GM23338 (cell line): ENCODE measurements at regions not wholly inside any gene's neighbourhood (a gene's known extent, or its start where the extent isn't known, plus 50 kb on each side); places are given as distances from the start of the nearest gene placed in this dataset.

Experiments
- ATAC-seq: fragments of 200-7000 bp; cut with Tn5 transposase; 3 replicates; pipeline ENCODE4 v1.9.1; 2020
- DNase-seq: peaks from one replicate; pipeline ENCODE4 v3.0.0-alpha.2; 2015; ENCODE audit warnings: low spot score
- H2AFZ ChIP-seq: fragments of 200-600 bp; sonication (generic); 2 replicates; pipeline ENCODE4 v1.8.0; 2016; ENCODE audit warnings: antibody characterized with exemption, mild to moderate bottlenecking, moderate library complexity
- H3F3A ChIP-seq: fragments of 200-600 bp; sonication (generic); replicated peaks from 2 replicates; pipeline ENCODE4 v1.8.0; 2017; ENCODE audit warnings: antibody characterized with exemption, mixed run types, low read depth
- H3K27ac ChIP-seq: fragments of 200-600 bp; sonication (generic); 2 replicates; pipeline ENCODE4 v1.6.1; 2016; ENCODE audit warnings: low read depth
- H3K27me3 ChIP-seq: fragments of 200-600 bp; sonication (generic); 2 replicates; pipeline ENCODE4 v1.8.0; 2016; ENCODE audit warnings: mild to moderate bottlenecking, mixed run types, moderate library complexity; ENCODE audit not compliant: insufficient read depth
- H3K36me3 ChIP-seq: fragments of 200-600 bp; sonication (generic); 2 replicates; pipeline ENCODE4 v1.8.0; 2016; ENCODE audit warnings: mild to moderate bottlenecking; ENCODE audit not compliant: insufficient read depth
- H3K4me1 ChIP-seq: fragments of 200-600 bp; sonication (generic); 2 replicates; pipeline ENCODE4 v1.8.0; 2016; ENCODE audit warnings: mild to moderate bottlenecking, moderate library complexity; ENCODE audit not compliant: insufficient read depth
- H3K4me2 ChIP-seq: fragments of 200-600 bp; sonication (generic); 2 replicates; pipeline ENCODE4 v1.7.1; 2017; ENCODE audit warnings: mixed run types
- H3K4me3 ChIP-seq: fragments of 200-600 bp; sonication (generic); 2 replicates; pipeline ENCODE4 v1.6.1; 2016; ENCODE audit warnings: mixed run types
- H3K79me2 ChIP-seq: fragments of 200-600 bp; sonication (generic); replicated peaks from 2 replicates; pipeline ENCODE4 v1.8.0; 2017; ENCODE audit warnings: mild to moderate bottlenecking; ENCODE audit not compliant: insufficient read depth
- H3K9me2 ChIP-seq: fragments of 200-600 bp; sonication (generic); 2 replicates; pipeline ENCODE4 v1.8.0; 2017; ENCODE audit not compliant: insufficient read depth
- H4K20me1 ChIP-seq: fragments of 200-600 bp; sonication (generic); replicated peaks from 2 replicates; pipeline ENCODE4 v1.8.0; 2017; ENCODE audit warnings: mild to moderate bottlenecking; ENCODE audit not compliant: insufficient read depth
- H3K27ac Mint-ChIP-seq: 2 replicates; pipeline ENCODE4 v1.8.0; 2020; ENCODE audit warnings: inconsistent platforms, mild to moderate bottlenecking, moderate library complexity, mixed read lengths
- H3K27me3 Mint-ChIP-seq: 3 replicates; pipeline ENCODE4 v1.8.0; 2022; ENCODE audit warnings: low read depth, mild to moderate bottlenecking, moderate library complexity, mixed read lengths, inconsistent platforms; ENCODE audit not compliant: insufficient read depth, poor library complexity
- H3K36me3 Mint-ChIP-seq: 3 replicates; pipeline ENCODE4 v1.8.0; 2021; ENCODE audit warnings: low read depth, mild to moderate bottlenecking, inconsistent platforms, moderate library complexity, mixed read lengths
- H3K4me1 Mint-ChIP-seq: 3 replicates; pipeline ENCODE4 v1.8.0; 2020; ENCODE audit warnings: mild to moderate bottlenecking, inconsistent platforms, mixed read lengths
- H3K4me3 Mint-ChIP-seq: 3 replicates; pipeline ENCODE4 v1.8.0; 2021; ENCODE audit warnings: moderate library complexity, mild to moderate bottlenecking, inconsistent platforms, mixed read lengths
- H3K9me3 Mint-ChIP-seq: 3 replicates; pipeline ENCODE4 v1.8.0; 2020; ENCODE audit warnings: moderate library complexity, mild to moderate bottlenecking, inconsistent platforms, mixed read lengths
- NANOG ChIP-seq: IDR thresholded peaks from 2 replicates; pipeline ENCODE4 v1.6.1; 2016; ENCODE audit warnings: antibody characterized with exemption, borderline replicate concordance
- STAT1 ChIP-seq: IDR thresholded peaks from one replicate; pipeline ENCODE4 v1.6.1; 2016; ENCODE audit warnings: antibody characterized with exemption; ENCODE audit not compliant: unreplicated experiment
- ZNF114 ChIP-seq: fragments of 250-450 bp; sonication (Bioruptor Pico); IDR thresholded peaks from 2 replicates; pipeline ENCODE4 v1.5.0; 2020; ENCODE audit warnings: mild to moderate bottlenecking, moderate library complexity
- ZNF462 ChIP-seq: fragments of 250-450 bp; sonication (Bioruptor Pico); IDR thresholded peaks from 2 replicates; pipeline ENCODE4 v1.5.0; 2020; ENCODE audit warnings: mild to moderate bottlenecking, moderate library complexity

GRCh38 chr18:78128004-78128403 lies 851.6 kb upstream of the SALL3 start:
- Mint-ChIP-seq H3K4me3 (no peak overlapping the region), H3K9me3 (peaks cover 98% of the 10 kb centered on the region), H3K36me3 (peaks cover 66% of the 10 kb centered on the region), H3K27ac (no peak overlapping the region), H3K27me3 (peaks cover 14% of the 10 kb centered on the region), H3K4me1 (no peaks in the 10 kb centered on the region)
- H4K20me1 ChIP-seq: no peaks in the 10 kb centered on the region
- H3K9me2 ChIP-seq: no peaks in the 10 kb centered on the region
- DNase-seq (no peak), ATAC-seq (no peak)
- H3K36me3 ChIP-seq: peaks cover 4% of the 10 kb centered on the region; the same call in 1 of the 2 replicates
- no peaks in the 10 kb centered on the region for H3K4me1 ChIP-seq
- H3F3A ChIP-seq: peaks cover 7% of the 10 kb centered on the region; the same call in 1 of the 2 replicates
- no peak overlapping the region for H2AFZ ChIP-seq
- H3K4me3 ChIP-seq: no peak overlapping the region
- H3K4me2 ChIP-seq: no peak overlapping the region
- no peaks in the 10 kb centered on the region for H3K79me2 ChIP-seq
- H3K27me3 ChIP-seq: no peaks in the 10 kb centered on the region
- no peak overlapping the region for H3K27ac ChIP-seq
- no peak for TF ChIP-seq ZNF114 (CRISPR knock-in tag)
- no peak for TF ChIP-seq NANOG

- DNase-seq (no peak), ATAC-seq (no peak)
- Histone ChIP-seq H2AFZ (no peak overlapping the region), H3K9me2 (no peaks in the 10 kb centered on the region), H3K27ac (no peak overlapping the region), H3K4me1 (no peaks in the 10 kb centered on the region), H3K27me3 (no peaks in the 10 kb centered on the region), H4K20me1 (no peaks in the 10 kb centered on the region), H3K4me3 (no peak overlapping the region), H3K4me2 (no peak overlapping the region), H3F3A (peaks cover 7% of the 10 kb centered on the region; the same call in 1 of the 2 replicates), H3K36me3 (no peaks in the 10 kb centered on the region; the same call in 1 of the 2 replicates), H3K79me2 (no peaks in the 10 kb centered on the region)
- Mint-ChIP-seq H3K4me3 (no peak overlapping the region), H3K27me3 (peaks cover 14% of the 10 kb centered on the region), H3K9me3 (peaks cover 85% of the 10 kb centered on the region), H3K27ac (no peak overlapping the region), H3K4me1 (no peaks in the 10 kb centered on the region), H3K36me3 (peaks cover 66% of the 10 kb centered on the region)
- TF ChIP-seq ZNF462 (CRISPR knock-in tag) (no peak), STAT1 (no peak)
Observed at GRCh38 chr18:78129260-78129659, 850.4 kb upstream of the SALL3 start.
